Activated CD4-positive, alpha-beta T cell treated with anti-CD3 and anti-CD28 coated beads for 1 hour (primary cell): ENCODE measurements at regions not wholly inside any gene's neighbourhood (a gene's known extent, or its start where the extent isn't known, plus 50 kb on each side); places are given as distances from the start of the nearest gene placed in this dataset.
"Not testable (repeated sequence)": the region's sequence is repeated elsewhere in the genome, so short reads cannot be mapped to it uniquely, and the experiment has no call there.

Experiments used
- DNase-seq: peaks from one replicate; pipeline ENCODE4 v3.0.0-alpha.2; 2020

DNA sequence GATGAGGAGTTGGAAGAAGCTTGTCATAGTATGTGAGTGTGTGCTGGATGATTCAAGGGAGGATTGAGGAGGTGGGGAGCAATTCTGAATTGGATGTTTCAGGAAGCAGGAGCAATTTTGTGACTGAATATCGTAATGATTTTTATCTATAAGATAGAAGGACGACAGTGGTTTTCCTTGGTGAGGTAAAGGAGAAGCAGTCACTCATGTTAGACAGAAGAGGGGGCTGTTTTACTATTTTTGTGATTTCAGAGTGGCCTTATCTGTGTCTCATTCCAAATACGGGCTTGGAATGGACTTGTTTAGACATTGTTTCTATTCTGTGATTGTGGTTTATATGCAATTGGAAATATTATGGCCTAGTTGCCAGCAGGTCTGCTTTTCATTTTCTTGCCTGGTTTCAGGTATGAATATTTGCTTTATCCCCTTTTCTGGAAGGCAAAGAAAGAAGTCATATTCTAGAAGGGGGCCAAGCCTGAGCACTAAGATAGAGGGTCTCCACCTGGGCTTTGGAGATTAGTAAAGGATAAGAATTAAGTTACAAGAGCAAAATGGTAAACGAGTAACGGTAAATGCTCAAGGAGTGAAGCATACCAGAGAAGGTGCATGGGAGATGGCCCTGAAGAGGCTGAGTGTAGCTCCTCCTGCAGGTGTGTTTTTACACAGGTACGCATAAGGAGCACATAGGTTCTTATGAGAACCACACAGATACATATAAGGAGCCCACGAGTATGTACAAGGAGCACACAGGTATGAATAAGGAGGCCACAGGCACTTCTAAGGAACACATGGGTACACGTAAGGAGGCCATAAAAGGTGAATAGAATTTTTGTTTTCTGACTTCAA, 124.6 kb upstream of the KCNAB1 start:
- DNase-seq = no peak

DNA sequence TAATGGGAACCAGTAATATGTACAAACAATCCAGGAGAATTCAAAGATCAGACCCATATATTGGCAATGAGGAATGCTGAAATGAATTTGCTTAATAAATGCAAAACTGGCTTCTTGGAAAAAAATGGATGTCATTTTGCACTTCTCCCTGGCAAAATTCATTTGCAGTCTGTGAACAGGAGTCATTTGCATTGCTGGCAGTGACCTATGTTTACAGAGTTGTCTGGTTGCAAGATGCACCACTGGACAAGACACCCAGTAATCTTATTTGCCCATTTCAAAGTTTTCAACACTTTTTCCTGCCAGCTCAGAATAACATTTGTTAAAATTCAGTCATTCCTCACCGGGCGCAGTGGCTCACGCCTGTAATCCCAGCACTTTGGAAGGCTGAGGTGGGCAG, 123.5 kb upstream of the KCNAB1 start:
- no peak for DNase-seq

DNA sequence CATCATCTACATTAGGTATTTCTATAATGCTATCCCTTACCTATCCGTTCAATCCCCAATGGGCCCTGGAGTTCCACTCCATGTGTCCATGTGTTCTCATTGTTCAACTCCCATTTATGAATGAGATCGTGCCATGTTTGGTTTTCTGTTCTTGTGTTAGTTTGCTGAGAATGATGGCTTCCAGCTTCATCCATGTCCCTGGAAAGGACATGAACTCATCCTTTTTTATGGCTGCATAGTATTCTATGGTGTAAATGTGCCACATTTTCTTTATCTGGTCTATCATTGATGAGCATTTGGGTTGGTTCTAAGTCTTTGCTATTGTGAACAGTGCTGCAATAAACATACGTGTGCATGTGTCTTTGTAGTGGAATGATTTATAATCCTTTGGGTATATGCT, 122.2 kb upstream of the KCNAB1 start:
- not testable (repeated sequence) for DNase-seq

DNA sequence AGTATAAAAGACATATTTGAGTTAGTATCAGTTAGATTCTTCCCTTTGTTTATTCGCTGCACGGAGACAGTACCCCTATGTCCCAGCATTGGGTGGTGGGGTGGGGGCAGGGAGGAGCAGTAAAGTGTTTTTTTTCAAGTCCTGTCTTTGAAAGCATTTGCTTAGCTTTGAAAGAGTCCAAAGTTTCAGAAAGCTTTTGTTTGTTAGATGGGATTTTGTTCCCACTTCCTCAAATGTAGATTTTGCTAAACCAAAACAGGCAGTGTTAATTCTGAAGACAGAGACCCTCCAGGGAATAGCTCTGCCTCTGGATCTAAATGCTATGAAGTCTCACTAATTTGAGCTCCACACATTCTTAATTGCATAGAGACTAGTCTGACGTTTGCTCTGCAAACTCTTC, 114.6 kb upstream of the KCNAB1 start:
- no peak for DNase-seq

DNA sequence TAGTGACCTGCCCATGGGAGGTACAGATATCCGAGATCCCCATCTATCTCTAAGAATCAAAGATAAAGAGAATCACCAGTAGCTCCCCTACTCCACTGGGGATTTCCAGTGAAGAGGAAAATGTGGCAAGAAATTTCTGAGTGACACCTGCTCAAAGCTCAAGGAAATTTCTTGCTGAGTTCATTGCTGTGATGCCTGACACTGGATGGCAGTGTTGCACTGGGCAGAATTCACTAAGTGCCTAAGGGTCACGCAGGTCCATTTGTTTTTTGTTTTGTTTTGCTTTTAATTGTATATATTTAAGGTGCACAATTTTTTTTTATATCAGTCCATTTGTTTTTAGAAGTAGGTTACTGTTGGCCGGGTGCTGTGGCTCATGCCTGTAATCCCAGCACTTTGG, 109.5 kb upstream of the KCNAB1 start:
- DNase-seq = no peak

DNA sequence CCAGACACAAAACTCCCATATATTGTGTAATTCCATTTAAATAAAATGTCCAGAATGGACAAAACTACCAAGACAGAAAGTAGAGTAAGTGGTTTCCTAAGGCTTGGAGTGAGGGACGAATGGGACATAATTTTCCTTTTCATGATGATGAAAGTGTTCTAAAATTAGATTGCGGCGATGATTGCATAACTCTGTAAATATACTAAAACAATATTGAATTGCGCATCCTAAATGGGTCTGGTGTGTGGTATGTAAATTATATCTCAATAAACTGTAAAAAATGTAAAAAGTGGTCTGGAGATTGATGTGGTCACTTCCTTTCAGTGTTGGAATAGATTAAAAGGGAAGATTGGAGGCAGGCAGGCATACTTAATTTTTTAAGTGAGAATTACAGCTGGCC, 105.9 kb upstream of the KCNAB1 start:
- DNase-seq = no peak

DNA sequence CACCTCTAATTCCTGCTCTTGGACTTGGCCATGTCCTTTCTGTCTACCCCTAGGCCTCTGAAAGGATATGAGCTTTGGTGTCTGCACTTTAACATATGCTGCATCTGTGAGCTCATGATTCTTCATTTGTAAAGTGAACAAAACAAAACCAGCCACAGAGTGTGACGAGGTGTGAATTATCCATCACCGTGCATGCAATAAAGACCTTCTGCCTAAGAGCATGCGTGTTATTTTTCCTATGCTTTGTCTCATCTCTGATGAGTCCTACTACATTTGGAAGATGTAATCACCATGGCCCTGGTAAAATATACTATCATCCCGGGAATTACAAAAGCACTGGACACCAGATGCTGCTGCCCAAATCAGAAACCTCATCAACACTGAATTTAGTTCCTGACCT, 103.5 kb upstream of the KCNAB1 start:
- DNase-seq = no peak

DNA sequence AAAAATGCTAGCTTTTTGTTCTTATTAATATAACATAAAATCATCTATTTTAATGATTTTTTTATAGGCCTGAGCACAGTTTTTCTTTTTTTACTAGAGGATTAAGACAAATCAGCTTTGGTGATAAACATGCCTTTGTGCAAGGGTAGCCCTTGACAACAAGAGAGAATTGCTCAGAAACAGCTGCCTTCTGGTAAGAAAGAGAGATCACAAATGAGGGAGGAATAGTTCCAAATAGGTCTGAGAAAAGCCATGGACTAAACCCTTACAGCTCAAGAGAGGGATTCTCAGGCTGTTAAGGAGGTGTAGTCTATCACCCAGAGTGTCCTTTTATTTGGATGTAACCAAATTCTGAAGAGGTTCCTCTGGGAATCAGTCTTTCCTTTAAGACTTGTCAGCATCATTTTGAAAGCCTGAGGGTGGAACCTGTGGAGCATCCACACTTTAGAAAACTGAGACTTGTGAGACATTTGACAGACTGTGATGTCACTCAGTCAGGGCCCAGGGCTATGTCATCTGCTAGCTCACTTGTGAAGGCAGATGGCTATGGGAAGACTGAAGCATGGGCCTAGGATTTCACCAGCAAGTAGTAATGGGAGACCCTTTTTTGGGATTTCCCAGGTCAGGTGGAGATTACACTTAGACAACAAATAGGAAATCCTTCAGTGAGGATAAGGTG, 102.9 kb upstream of the KCNAB1 start:
- DNase-seq = no peak

DNA sequence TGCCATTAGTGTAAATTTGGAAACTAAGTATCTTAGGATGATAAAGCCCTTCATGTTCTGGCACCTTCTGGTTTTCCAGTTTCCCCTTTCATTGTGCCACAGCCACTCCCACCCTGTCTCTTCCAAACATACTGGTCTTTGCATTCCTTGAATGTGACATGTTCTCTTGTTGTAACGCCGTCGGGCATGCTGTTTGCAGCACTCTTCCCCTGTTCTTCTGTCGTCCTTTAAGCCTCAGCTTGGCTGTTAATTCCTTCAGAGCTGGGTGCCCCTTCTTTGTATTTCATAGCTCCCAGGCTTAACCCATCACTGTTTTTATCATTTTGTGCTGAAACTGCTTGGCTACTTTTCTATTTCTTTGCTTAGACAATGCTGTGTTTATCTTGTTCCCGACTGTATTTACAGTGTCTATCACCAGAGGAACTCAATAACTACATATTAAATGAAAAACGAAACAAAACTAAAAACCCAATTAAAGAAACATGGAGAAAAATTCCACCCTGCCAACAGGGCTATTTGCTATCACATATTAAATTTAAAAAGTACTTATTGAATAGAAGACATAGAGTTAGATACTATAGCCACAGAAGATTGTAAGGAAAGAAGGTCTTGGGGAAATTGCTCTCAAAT, 95.4 kb upstream of the KCNAB1 start:
- no peak for DNase-seq

DNA sequence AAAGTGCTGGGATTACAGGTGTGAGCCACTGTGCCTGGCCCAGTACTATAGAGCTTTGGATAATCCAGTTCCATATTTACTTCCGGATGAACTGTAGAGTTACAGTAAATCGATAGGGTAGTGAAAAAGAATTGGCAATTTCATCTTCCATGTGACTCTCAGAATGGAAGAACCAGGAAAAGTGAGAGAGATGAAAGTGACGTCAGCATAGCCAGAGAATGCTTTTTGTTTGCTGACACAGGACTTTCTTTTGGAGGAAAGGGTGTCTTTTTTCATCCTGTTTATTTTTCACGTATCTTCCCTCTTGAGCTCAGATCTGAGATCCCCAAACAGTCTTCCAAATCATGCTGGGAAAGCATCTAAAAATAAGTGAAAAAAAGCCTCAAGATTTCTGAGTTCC, 91.2 kb upstream of the KCNAB1 start:
- no peak for DNase-seq

DNA sequence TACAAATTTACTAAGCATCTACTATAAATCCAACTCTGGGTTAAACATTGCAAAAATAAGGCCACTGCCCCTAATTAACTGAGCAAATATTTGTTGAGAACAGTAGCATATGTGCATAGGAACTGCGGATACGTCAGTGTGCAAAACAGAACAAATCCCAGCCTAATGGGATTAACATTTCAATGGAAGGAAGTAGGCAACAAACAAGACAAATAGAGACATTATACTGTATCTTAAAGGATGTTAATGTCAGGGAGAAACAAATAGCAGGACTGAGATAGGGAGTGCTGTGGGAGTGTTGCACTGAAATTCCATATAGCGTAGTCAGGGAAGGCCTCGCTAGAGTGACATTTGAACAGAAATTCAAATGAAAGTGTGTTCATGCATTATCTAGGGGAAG, 89.7 kb upstream of the KCNAB1 start:
- no peak for DNase-seq

DNA sequence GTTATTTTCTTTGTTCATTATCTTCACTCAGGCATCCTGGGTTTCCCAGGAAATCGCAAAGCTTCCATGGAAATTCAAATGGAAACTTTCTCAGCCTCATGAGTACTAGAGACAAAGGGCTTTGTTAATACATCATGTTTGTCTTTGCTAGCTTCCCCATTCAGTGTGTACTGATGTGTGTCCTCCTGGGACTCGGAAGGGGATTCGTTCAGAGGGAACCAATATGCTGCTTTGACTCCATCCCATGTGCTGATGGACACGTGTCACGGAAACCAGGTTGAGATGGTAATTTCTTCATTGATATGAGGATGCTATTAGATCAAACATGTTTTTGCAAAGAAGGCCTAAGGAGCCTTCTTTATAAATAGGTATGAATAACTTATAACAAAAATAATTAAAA, 87.0 kb upstream of the KCNAB1 start:
- DNase-seq = no peak

DNA sequence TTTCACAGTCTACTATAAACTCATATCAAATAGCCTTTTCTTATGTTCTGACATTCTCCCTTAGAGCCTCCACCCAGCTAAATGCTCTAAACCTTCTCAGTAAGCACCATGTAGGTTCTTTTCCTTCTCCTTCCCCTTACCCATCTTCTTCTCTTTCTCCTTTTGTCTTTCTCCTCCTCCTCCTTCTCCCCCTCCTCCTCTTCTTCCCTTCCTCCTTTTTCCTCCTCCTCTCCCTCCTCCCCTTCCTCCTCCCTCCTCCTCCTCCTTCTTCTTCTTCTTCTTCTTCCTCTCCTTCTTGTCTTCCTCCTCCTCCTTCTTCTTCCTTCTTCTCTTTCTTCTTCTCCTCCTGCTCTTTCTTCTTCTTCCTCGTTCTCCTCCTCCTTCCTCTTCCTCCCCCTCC, 85.2 kb upstream of the KCNAB1 start:
- no peak for DNase-seq

DNA sequence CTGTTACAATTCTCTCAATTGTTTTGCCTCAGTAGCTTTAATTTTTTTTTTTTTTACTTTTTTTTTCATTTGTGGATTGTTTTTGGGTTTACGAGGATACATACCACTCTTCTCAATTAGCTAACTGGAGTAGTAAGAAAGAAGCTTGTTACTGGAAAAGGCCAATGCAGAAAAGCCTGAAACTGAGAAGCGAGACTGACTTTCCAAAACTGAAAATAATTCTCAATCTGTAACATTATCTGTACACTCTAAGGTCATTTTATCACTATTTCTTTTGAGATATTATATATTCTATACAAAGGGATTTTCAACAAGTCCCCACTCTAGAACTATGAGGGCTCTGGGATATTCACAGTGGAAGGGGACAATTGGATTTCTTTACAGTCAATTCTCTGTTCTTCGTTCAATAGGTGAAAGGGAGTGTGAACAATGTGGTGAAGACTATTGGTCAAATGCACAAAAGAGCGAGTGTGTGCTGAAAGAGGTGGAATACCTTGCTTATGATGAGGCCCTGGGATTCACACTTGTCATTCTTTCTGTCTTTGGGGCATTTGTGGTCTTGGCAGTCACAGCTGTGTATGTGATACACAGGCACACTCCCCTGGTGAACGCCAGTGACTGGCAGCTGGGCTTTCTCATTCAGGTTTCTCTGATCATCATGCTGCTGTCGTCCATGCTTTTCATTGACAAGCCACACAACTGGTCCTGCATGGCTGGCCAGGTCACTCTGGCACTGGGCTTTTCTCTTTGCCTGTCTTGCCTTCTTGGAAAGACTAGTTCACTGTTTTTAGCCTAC, 83.9 kb upstream of the KCNAB1 start:
- no peak for DNase-seq

DNA sequence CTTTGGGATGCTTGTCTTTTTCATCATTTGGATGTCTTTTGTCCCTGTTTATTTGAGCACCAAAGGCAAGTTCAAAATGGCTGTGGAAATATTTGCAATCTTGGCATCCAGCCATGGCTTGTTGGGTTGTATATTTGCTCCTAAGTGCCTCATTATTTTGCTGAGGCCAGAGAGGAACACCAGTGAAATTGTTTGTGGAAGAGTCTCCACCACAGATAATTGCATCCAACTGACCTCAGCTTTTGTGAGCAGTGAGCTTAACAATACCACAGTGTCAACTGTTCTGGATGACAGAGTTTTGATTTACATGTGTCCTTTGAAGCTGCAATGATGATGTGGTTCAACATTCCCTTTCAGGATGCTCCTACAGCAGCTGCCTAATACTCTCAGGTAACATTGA, 83.0 kb upstream of the KCNAB1 start:
- DNase-seq = no peak

DNA sequence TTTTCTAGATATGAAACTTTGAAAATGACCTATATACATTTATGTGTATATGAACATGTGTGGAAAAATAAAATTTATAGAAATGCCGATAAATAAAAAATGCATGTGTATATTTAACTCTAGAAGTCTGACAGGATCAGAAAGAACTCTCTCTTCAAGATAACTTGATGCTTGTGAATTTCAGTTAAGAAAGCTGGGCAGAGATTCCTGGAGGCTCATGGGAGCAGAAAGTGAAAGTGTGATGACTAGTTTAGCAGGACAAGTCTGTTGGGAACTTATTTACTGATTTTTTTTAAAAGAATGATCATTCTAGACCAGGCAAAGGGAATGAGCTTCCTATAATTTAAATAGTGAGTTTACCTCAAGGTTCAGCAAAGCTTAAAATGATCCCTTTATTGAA, 81.5 kb upstream of the KCNAB1 start:
- DNase-seq = no peak

DNA sequence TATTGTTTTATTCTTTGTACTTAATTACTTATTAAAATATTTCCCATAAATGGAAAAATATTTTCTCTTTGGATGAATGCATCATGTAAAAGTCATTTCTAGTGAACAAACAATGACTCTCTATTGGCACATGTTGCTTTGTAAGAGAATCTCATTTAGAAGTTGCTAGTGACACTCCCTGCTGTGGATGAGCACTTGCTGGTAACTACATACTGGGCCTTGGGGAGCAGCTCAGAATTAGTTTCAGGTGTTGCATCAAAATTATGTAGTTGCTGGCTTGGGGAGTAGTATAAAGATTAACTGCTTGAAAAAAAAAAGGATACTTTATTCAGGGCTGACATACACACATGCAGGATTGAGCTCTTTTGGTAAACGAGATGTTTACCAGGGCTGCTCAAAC, 80.3 kb upstream of the KCNAB1 start:
- no peak for DNase-seq

DNA sequence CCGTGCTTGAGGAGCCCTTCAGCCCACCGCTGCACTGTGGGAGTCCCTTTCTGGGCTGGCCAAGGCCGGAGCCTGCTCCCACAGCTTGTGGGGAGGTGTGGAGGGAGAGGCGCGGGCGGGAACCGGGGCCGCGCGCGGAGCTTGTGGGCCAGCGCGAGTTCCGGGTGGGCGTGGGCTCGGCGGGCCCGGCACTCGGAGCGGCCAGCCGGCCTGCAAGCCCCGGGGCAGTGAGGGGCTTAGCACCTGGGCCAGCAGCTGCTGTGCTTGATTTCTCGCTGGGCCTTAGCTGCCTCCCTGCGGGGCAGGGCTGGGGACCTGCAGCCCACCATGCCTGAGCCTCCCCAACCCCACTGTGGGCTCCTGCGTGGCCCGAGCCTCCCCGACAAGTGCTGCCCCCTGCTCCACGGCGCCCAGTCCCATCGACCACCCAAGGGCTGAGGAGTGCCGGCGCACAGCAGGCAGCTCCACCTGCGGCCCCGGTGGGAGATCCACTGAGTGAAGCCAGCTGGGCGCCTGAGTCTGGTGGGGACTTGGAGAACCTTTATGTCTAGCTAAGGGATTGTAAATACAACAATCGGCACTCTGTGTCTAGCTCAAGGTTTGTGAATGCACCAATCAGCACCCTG, 79.0 kb upstream of the KCNAB1 start:
- not testable (repeated sequence) for DNase-seq

DNA sequence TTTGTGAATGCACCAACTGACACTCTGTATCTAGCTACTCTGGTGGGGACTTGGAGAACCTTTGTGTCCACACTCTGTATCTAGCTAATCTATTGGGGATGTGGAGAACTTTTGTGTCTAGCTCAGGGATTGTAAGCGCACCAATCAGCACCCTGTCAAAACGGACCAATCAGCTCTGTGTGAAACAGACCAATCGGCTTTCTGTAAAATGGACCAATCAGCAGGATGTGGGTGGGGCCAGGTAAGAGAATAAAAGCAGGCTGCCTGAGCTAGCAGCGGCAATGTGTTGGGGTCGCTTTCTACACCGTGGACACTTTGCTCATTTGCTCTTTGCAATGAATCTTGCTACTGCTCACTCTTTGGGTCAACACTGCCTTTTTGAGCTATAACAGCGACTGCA, 78.5 kb upstream of the KCNAB1 start:
- not testable (repeated sequence) for DNase-seq

DNA sequence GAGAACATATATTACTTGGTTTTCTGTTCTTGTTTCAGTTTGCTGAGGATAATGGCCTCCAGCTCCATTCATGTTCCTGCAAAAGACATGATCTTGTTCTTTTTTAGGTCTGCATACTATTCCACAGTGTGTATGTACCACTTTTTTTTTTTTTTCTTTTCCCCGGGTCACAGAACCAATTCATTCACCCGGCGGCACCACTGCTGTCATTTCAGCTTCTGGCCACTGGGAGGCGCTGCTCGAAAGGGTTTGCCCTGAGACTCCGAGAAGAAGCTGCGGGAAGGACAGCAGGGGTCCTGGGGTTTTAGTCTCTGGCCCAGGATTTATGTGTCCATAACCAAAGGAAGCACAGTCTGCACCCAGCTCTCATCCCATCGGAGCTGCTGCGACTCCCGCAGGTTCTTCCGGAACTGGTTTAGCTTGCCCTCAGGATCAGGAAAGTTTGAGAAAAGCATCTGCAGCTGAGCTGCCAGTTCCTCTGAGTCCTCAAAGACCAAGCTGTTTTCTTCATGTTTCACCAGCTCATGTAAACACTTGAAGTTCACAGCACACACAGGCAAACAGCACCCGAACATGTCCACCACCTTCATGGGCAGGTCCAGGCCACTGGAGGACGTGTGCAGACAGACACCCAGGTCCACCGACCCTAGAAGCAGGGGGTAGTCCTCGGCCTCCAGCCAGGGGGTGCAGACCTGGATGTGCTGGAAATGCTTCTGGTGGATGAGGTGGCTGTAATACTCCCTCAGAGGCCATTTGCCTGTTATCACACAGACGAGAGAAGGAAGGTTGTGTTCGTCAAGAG, 76.3 kb upstream of the KCNAB1 start:
- DNase-seq = peak; percentile 22

DNA sequence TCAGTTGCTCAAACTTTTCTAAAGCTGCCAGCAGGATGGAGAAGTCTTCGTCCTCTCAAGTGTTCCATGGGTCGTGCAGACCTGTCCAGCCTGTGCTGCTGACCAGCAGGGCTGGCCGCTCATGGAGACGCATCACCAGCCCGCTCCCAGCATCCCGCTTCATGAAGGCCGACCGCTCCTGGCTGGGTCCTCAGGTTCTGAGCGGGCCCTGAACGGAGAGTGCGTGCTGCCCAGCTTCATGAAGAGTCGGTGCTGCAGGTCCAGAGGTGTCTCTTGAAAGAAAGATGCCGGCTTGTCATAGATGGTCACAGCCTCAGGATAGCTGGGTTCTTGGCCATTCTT, 75.8 kb upstream of the KCNAB1 start:
- no peak for DNase-seq

DNA sequence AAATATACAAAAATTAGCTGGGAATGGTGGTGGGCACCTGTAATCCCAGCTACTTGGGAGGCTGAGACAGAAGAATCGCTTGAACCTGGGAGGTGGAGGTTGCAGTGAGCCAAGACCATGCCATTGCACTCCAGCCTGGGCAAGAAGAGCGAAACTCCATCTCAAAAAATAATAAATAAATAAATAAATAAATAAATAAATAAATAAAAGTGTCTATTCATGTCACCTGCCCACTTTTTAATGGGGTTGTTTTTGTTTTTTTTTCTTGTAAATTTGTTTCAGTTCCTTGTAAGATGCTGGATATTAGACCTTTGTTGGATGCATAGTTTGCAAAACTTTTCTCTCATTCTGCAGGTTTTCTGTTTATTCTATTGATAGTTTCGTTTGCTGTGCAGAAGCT, 71.9 kb upstream of the KCNAB1 start:
- not testable (repeated sequence) for DNase-seq
